ENCODE measurements at regions not wholly inside any gene's neighbourhood (a gene's known extent, or its start where the extent isn't known, plus 50 kb on each side); places are given as distances from the start of the nearest gene placed in this dataset.
"Not testable (repeated sequence)": the region's sequence is repeated elsewhere in the genome, so short reads cannot be mapped to it uniquely, and the experiment has no call there.

DNA sequence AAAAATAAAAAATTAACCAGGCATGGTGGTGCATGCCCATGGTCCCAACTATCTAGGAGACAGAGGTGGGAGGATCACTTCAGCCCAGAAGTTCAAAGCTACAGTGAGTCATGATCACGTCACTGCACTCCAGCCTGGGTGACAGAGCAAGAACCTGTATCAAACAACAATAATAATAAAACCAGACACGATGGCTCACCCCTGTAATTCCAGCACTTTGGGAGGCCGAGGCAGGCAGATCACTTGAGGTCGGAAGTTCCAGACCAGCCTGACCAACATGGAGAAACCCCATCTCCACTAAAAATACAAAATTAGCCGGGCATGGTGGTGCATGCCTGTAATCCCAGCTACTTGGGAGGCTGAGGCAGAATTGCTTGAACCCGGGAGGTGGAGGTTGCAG lies 159.4 kb downstream of the SKIDA1 start:
- peak; percentile 35 to 76 for DNase-seq (ENCODE audit: low read depth in 2 of 2)

DNA sequence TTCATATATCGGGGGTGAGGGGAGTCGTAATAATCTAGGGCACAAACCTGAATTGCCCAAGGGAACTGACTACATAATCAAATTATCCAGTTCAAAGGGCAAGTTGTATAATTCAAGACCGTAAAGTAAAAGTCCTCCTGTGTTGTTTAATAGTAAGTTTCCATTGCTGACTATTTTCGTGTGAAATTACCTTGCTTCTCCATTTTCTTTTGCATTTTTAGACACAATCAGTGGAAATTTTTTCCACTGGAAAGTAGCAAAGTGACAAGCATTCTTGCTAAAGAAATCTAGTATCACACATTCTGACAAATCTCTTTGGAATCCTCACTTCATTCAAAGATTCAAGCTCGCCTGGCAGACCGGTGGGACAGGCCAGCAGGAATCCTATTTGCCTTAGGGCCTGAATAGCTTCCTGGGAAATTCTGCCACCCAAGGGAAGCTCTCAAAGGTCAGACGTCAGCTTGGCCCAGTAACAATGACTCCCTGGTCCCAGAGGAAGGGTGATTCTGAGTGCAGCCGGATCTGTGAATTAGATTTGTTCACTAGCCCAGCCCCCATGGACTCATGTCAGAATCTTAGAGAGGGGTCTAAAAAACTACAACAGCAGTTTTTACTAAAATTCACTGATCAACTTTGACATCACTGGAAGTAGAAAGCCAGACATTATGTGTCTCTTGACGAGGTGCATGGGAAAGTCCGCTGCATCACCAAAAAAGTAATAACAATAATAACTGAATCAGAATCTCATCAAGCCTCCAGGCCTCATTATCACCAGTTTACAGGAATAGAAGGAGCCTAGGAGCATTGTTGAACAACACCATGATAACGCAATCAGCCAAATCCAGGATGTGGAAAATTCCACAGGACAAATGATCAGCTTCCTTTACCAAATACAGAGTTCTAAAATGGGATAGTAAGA lies 161.0 kb downstream of the SKIDA1 start:
- DNase-seq (ENCODE audit: low read depth in 2 of 2), result peak; percentile 94

DNA sequence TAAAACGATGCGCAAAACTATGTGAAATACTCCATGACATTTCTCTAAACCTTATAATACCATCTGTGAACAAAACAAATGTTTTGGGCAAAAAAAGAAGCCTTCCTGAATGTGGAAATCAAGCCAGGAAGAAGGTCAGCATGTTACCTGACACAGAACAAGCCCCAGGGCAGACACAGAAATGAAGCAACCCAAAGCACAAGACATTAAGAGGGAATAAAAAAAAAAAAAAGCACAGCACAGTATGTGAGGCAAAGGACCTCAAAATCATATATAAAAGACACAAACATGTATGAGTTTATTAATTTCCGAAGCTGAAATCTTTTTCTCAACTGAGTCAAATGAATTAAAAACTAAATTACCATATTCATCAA lies 161.8 kb downstream of the SKIDA1 start:
- peak; percentile 21 to 31 for DNase-seq (ENCODE audit: low read depth in 2 of 2)

DNA sequence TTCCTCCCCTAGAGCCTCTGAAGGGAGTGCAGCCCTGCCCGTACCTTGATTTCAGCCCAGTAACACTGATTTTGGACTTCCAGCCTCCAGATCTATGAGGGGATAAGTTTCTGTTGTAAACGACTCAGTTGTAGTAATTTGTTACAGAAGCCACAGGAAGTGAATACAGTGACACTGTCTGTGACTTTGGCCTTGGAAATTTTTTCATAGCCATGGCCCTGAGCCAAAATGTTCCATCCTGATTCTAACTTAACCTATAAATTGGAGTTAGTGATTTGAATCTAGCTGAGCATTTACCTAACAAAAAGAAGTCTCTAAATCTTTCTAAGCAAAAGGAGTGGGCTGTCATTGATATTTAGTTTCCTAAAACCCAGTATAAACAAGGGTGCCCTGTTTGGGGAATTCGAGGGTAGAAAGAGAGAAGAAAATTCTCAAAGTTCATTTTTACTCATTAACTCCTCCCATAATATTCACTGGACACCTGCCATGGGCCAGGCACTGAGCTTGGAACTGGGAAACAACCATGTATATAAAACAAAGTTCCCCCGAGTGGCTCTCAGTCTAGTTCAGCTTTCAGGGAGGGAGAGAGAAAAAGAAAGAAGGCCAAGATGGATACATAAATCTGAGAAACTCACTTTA lies 162.3 kb downstream of the SKIDA1 start:
- peak; percentile 64 to 67 for DNase-seq (ENCODE audit: low read depth in 2 of 2)

DNA sequence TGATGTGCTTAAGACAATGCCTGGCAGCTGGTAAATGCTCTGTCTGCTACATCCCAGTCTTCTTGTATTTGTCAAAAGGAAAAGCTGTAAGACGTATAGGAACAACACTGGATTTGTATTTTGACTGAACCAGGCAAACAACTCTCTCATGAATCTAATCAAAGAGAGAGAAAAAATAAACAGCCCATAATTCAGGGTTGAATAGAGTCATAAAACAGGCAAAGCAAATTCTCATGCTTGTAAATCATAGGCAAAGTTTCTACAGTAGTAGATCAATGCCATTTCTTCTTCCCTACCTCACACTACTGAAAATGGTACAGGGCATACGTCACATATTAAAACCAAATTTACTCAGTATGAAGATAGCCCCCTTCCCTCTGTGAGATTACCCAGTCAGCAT lies 166.3 kb downstream of the SKIDA1 start:
- DNase-seq (ENCODE audit: low read depth in 2 of 2), result no peak

DNA sequence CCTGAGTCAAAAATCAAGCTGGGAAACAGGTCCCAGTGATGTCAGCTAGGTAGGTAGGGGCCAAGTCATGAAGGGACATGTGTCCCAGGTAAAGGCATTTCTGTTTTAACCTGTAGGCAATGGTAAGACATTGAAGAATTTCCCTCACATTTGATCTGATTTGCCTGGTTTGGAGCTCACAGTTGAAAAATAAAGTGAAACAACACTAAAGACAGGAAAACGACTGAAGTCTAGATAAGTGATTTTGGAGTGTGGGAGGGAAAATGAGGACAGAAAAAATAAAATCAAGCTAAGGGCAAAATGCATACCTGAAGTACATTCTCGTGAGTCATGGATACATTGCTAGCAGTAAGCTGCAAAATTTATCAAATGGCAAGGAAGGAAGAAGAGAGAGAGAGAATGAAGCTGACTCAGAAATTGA lies 169.9 kb downstream of the SKIDA1 start:
- DNase-seq (ENCODE audit: low read depth in 2 of 2), result no peak

DNA sequence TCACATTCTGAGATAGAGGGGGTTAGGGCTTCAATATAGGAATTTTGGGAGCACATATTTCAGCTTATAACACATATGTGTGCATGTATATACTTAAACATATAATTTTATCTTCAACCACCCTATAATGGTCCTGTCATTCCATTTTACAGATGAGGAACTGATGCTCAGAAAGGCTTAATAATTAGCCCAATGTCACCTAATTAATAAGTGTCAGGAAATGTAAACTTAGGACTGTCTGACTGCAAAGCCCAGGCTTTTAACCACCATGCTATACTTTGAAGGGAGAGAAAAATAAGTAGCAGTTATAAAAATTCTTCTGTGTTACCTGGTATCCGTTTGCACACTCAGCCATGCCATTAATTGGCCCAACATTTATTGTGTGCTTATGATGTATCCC lies 172.6 kb downstream of the SKIDA1 start:
- DNase-seq (ENCODE audit: low read depth in 2 of 2), result no peak

DNA sequence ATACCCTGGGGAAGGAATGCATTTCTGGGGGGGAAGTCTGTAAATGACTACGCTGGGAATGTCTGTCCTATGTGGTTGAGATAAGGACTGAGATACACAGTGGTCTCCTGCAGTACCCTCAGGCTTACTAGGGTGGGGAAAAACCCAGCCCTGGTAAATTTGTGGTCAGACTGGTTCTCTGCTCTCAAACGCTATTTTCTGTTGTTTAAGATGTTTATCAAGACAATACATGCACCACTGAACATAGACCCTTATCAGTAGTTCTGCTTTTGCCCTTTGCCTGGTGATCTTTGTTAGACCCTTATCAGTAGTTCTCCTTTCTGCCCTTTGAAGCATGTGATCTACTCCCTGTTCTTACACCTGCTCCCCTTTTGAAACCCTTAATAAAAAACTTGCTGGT lies 173.9 kb downstream of the SKIDA1 start:
- not testable (repeated sequence) for DNase-seq (ENCODE audit: low read depth in 2 of 2)

DNA sequence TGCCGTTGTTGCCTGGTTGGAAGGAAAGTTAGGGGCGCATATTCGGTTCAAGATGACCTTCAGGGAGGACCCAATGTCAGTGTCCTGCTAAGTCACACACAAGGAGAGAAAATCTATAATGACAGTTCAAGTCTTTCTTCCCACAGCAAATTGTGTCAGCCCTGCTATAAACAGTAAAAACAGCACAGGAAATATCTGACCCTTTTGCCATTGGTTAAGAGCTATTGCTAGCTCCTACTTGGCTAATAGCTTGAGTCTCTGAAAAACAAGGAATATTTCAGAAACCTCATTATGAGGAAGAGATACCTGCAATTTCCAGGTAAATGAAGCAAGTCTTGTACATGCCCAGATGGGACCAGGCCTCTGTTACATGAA lies 175.6 kb downstream of the SKIDA1 start:
- DNase-seq (ENCODE audit: low read depth in 2 of 2), result no peak

DNA sequence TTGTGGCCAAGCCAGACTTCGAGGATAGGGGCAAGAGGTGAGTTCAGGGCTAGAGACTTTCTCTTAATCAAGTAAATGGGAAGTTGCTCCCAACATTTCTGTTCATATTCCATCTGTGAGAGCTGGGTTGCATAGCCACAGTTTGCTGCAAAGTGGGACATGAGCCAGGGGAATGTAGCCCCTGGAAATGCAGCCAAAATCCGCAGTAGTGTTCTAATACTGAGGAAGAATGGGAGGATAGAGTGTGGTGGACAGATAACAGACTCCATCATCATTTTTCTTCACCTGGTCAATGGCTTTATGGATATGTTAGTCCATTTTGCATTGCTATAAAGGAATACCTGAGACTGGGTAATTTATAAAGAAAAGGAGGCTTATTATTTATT lies 177.7 kb downstream of the SKIDA1 start:
- DNase-seq (ENCODE audit: low read depth in 2 of 2), result no peak

DNA sequence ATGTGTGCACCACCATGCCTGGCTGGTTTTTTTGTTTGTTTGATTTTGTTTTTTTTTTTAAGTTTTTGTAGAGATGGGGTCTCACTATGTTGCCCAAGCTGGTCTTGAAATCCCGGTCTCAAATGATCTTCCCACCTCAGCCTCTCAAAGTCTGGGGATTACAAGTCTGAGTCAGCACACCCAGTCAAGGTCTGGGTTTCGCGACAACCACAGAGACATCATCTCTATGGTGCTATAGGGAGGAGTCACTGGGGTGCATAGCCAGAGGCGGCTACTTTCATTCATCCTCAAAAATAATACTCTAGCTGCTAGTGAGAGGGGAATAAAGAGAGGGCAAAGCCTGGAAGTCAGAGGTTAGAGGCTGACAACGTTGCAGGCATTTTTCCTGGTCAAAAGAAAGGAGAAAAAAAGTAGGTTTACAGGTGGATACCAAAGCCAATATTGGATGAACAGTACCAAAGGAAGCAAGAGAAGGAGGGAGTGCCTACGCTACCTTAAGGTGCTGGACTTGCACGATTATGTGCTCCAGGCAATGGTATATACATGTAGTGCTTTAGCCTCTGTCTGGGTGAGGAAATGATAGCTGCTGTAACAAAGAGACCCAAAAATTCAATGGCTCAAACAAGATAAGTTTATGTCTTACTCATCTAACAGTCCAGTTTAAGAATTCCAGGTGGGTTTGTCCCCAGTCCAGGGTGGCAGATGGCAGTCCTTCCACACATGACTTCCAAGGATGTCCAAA lies 178.3 kb downstream of the SKIDA1 start:
- DNase-seq (ENCODE audit: low read depth in 2 of 2), result no peak

DNA sequence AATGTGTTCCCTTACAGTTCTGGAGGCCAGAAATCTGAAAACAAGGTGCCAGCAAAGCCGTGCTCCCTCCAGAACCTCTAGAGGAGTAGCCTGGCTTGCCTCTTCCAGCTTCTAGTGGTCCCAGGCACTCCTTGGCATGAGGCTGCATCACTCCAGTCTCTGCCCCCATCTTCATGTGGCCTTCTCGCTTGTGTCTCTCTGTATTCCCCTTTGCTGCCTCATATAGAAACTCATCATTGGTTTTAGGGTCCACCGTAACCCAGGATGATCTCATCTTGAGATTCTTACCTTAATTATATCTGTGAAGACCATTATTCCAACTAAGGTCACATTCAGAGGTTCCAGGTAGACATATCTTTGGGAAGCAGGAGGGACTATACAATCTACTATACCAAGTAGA lies 182.4 kb downstream of the SKIDA1 start:
- no peak for DNase-seq (ENCODE audit: low read depth in 2 of 2)

DNA sequence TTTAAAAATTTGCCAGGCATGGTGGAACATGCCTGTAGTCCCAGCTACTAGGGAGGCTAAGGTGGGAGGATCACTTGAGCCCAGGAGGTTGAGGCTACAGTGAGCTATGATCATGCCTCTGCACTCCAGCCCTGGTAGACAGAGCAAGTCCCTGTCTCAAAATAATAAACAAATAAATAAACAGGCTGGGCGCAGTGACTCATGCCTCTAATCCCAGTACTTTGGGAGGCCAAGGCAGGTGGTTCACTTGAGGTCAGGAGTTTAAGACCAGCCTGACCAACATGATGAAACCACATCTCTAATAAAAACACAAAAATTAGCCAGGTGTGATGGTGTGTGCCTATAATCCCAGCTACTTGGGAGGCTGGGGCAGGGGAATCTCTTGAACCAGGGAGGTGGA lies 183.0 kb downstream of the SKIDA1 start:
- not testable (repeated sequence) for DNase-seq (ENCODE audit: low read depth in 2 of 2)

DNA sequence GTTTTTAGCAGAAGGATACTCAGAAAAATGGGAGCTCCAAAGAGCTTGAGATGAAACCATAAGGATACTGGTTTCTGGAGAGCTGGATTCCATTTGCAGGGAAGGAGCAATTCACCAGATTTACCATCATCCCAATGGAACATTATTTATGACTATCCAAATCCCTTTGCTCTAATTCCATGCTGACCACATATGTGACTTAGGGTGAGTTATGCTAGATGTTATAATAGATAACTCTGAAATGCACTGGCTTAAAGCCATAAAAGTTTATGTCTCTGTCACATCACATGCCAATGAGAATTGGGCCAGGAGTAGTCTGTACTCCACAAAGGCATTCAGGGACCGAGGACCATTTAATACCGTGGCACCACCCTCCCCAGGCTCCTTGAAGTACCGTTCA lies 185.2 kb downstream of the SKIDA1 start:
- no peak for DNase-seq (ENCODE audit: low read depth in 2 of 2)

DNA sequence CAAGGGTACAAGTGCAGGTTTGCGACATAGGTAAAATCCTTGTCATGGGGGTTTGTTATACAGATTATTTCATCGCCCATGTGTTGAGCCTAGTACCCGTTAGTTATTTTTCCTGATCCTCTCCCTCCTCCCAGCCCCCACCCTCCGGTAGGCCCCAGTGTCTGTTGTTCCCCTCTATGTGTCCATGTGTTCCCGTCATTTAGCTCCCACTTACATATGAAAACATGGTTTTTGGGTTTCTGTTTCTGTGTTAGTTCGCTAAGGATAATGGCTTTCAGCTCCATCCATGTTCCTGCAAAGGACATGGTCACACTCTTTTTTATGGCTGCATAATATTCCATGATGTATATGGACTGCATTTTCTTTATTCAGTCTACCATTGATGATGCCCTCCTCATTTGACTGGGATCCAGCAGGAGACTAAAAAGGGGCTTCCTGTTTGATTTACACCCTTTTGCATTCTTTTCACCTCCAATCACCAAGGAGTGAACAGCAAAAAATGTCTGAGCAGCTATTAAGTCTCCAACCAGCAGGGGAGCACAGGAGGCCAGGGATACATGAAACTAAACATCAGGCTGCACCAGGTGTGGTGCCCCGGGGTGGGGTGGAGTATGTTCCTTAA lies 188.2 kb downstream of the SKIDA1 start:
- DNase-seq (ENCODE audit: low read depth in 2 of 2), result no peak

DNA sequence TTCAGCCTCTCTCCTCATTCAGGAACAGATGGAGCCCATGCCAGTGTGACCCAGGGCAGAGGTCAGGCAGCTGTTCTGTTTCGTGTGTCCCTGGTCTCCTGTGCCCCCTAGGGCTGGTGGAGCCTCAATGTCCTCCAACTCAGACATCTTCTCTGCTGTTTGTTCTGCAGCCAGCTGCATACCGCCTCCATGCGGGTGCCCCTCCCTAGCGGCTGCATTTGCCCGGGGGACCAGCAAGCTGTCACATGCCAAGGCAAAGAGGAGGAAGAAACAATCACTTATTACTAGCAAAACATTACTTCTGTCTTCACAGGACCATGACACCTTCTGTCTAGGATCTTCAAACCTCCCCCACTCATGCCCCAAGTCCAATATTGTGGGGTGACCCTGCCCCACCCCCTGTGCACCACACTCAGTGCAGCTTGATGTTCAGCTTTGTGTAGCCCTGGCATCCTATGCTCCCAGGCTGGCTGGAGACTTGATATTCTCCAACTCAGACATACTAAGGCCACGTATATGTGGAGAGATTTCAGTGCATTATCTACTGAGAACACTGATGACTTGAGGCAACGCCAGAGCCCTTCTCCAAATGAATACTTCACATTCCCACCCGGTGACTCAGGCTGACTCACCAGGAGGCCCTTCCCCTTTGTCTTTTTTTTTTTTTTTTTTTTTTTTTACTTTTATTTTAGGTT lies 188.9 kb downstream of the SKIDA1 start:
- peak; percentile 60 to 94 for DNase-seq (ENCODE audit: low read depth in 2 of 2)

DNA sequence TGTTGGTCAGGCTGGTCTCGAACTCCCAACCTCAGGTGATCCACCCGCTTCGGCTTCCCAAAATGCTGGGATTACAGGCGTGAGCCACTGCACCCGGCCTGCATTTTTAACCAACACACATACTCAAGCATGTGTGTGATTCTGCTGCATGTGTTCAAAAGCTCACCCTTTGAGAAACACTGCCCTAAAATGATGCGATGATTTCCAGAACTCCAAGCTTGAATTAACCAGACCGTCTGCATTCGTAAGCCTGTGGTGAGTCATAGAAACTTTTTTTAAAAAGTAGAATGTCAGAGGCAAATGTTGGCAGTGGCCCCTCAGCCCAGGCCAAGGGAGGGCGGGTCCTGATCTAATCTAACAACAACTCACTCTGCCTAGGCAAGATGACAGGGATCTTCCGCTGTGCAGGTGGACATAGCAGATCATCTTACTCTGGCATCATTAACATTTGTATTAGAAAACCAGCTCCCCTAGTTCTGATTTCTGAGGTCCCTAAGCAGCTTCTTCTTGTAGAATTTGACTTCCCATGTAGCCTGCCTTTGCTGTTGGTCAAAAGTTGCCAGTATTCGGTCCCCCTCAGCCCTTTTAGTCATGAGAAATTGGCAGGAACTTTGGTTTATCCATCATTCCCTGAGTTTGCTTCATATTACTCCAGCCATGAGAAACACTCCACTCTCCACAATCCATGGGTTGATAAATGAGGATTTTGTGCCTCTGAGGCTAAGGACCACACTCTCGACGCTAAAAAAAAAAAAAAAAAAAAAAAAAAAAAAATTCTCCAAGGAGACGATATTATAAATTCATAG lies 190.4 kb downstream of the SKIDA1 start:
- peak; percentile 63 to 81 for DNase-seq (ENCODE audit: low read depth in 2 of 2)

DNA sequence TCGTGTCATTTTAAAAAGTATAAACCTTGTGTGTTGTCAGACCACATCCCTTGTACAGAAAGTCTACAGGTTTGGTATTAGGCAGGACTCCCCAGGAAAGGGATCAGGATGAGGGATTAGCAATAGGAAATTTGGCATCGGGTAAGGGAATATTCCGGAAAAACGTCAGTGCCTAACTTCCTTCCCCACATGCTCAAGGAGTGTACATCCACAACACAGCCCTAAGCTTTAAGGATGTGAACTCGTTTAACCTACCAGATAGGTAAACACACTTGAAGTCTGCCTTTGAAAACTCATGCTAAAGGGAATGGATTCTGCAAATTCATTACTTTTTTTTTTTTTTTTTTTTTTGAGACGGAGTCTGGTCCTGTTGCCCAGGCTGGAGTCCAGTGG lies 194.9 kb downstream of the SKIDA1 start:
- DNase-seq (ENCODE audit: low read depth in 2 of 2), result peak; percentile 80 to 96

DNA sequence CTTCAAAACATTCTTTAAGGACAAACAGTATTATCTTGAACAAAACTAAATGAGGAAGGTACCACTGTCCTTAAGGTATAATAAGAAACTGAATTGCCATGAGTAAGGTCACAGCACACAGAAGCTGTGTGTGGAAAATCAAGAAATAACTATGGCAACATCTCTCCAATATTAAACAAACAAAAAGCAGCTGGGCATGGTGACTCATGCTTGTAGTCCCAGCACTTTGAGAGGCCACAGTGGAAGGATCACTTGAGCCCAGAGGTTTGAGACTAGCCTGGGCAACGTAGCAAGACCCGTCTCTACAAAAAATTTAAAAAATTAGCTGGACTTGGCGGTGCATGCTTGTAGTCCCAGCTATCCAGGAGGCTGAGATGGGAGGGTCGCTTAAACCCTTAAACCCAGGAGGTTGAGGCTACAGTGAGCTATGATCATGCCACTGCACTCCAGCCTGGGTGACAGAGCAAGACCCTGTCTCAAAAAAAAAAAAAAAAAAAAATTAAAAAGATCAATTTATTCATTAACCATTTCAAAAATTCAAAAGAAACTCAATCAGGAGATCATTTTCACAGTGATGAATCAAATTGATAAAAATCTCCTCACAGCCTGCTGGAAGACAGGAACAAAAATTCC lies 195.4 kb downstream of the SKIDA1 start:
- peak; percentile 93 to 97 for DNase-seq (ENCODE audit: low read depth in 2 of 2)

All from dermis microvascular lymphatic vessel endothelial cell (primary cell).